Muscle of leg (tissue), 3 donors: ENCODE measurements at regions not wholly inside any gene's neighbourhood (a gene's known extent, or its start where the extent isn't known, plus 50 kb on each side); places are given as distances from the start of the nearest gene placed in this dataset.

ENCODE experiments used
- DNase-seq: peaks from one replicate; pipeline ENCODE4 v3.0.0; 2013
- H3K27ac ChIP-seq: one replicate; pipeline ENCODE4 v1.5.1; 2013; ENCODE audit warnings: mild to moderate bottlenecking, low read length, control low read depth
- H3K27me3 ChIP-seq: one replicate; pipeline ENCODE4 v1.6.1; 2013; ENCODE audit warnings: low read length; ENCODE audit not compliant: control insufficient read depth, insufficient read depth
- H3K36me3 ChIP-seq: one replicate; pipeline ENCODE4 v1.6.1; 2013; ENCODE audit warnings: low read length; ENCODE audit not compliant: control insufficient read depth, insufficient read depth
- H3K4me1 ChIP-seq: one replicate; pipeline ENCODE4 v1.6.1; 2013; ENCODE audit warnings: low read length; ENCODE audit not compliant: control insufficient read depth, insufficient read depth
- H3K4me3 ChIP-seq: one replicate; pipeline ENCODE4 v1.5.1; 2013; ENCODE audit warnings: low read length, control low read depth
- H3K9me3 ChIP-seq: replicated peaks from 2 replicates; pipeline ENCODE4 v1.6.1; 2013; ENCODE audit warnings: low read depth, low read length; ENCODE audit not compliant: control insufficient read depth
- WGBS: methylation state at CpG from one replicate; pipeline ENCODE4 v1.1.5; 2013; ENCODE audit warnings: missing lambda C conversion rate; ENCODE audit not compliant: insufficient coverage; 5-methylcytosine and 5-hydroxymethylcytosine counted together

DNA sequence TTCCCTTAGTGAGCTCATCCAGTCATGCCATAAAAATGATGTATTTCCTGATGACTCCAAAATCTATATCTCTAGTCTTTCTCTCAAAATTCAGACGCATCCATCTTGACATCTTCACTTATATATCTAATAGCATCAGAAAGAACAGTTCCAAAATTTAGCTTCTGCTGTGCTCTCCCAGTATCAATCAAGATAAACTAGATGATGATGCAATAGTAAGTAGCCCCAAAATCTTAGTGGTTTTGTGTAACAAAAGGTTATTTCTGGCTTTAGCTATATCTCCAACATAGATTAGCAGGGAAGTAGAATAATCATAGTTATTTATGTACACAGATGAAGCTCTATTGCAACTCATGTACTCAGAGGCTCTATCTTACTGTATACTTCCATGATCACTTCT, 382.5 kb upstream of the ADGRL3 start:
- DNase-seq = no peak

DNA sequence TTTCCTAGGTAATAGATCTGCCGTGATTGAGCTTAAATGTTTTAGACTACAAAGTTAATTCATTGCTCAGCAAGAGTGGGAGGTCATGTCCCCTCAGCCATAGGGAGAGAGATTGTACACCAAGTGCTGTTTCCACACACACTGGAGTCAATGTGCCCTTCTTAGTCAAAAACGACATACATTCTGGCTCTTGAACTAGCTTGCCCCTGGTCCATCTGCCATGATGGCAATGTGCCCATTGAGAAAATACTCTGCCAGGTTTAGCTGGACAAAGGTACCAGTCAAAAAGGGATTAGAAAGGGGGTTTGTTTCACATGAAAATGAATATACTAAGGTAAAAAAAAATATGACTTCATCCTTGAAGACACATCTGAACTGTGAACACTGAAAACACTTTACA, 377.1 kb upstream of the ADGRL3 start:
- no peaks in the 10 kb centered on the region for H3K36me3 ChIP-seq
- H3K4me1 ChIP-seq = no peaks in the 10 kb centered on the region
- peak; percentile 7 for DNase-seq
- no peaks in the 10 kb centered on the region for H3K27me3 ChIP-seq
- no peak overlapping the region for H3K4me3 ChIP-seq
- no CpG with 5 or more reads among the region's 2 CpGs for WGBS
- no peak overlapping the region for H3K27ac ChIP-seq
- no peaks in the 10 kb centered on the region for H3K9me3 ChIP-seq

More for the DNA sequence above, 382.5 kb upstream of the ADGRL3 start:
- Histone ChIP-seq H3K4me1 (no peaks in the 10 kb centered on the region), H3K36me3 (no peaks in the 10 kb centered on the region), H3K9me3 (no peaks in the 10 kb centered on the region), H3K27ac (no peak overlapping the region), H3K27me3 (no peaks in the 10 kb centered on the region), H3K4me3 (no peak overlapping the region)
- no CpG with 5 or more reads among the region's 1 CpG for WGBS

DNA sequence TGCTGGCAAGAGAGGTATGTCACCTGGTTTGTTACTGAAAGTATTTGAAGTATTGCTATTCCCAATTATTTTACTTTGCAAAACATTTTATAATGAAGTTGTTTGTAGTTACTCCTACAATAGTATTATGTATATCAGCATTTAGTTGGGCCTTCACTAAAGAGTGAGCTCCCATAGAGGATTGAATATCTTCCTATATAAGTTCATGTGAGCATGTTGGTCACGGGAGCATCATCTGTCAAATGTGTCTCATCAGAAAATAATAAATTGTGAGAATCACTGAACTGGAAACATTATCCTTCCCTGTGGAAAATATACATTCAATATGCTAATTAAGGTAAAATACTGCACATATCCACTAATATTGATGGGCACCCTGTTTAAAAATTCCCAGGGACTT, 360.1 kb upstream of the ADGRL3 start:
- H3K4me1 ChIP-seq = no peaks in the 10 kb centered on the region
- H3K27me3 ChIP-seq = no peaks in the 10 kb centered on the region
- no peak overlapping the region for H3K27ac ChIP-seq
- no peak for DNase-seq
- H3K9me3 ChIP-seq = no peaks in the 10 kb centered on the region
- H3K4me3 ChIP-seq = no peak overlapping the region
- H3K36me3 ChIP-seq = no peaks in the 10 kb centered on the region
- no CpG with 5 or more reads among the region's 1 CpG for WGBS

DNA sequence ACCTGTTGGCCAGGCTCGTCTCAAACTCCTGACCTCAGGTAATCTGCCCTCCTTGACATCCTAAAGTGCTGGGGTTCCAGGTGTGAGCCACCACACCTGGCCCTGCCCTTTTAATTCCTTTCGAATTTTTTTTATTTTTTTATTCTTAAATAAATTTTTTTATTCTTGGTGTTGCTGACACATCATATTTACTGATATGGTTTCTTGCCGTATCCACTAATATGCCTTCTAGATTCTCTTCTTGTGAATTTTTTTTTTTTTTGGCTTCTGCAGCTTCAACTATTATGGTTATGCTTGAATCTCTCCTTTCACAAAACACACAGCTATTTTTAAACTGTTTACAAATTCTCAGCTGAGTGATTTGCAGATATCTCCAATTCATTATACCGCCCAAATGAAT, 353.4 kb upstream of the ADGRL3 start:
- Histone ChIP-seq H3K4me3 (no peak overlapping the region), H3K36me3 (no peaks in the 10 kb centered on the region), H3K9me3 (no peaks in the 10 kb centered on the region), H3K27ac (no peak overlapping the region), H3K4me1 (no peaks in the 10 kb centered on the region), H3K27me3 (no peaks in the 10 kb centered on the region)
- no CpG with 5 or more reads among the region's 4 CpGs for WGBS
- DNase-seq = no peak

DNA sequence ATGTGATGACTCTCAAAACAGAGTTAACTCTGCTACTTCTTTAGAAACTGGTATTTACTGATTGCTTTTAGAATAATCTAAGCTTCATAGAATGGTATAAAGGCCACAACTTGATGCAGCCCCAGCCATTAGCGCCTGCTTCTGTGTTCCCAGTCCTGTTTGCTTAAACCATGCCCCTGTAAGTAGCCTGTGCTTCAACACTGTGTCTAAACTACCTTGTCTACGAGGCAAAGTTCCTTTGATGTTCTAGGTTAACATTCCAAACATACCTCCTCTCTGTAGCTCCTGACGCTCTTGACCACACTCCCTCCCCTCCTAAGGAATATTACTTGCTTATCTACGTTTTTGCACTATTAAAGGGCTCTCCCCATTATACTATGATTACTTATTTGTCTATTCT, 352.5 kb upstream of the ADGRL3 start:
- no peaks in the 10 kb centered on the region for H3K36me3 ChIP-seq
- no peaks in the 10 kb centered on the region for H3K27me3 ChIP-seq
- peaks cover 3% of the 10 kb centered on the region for H3K9me3 ChIP-seq
- WGBS = 18% methylated on average over 1 of the region's 4 CpGs
- H3K4me1 ChIP-seq = no peaks in the 10 kb centered on the region
- no peak overlapping the region for H3K4me3 ChIP-seq
- no peak overlapping the region for H3K27ac ChIP-seq
- DNase-seq = no peak

DNA sequence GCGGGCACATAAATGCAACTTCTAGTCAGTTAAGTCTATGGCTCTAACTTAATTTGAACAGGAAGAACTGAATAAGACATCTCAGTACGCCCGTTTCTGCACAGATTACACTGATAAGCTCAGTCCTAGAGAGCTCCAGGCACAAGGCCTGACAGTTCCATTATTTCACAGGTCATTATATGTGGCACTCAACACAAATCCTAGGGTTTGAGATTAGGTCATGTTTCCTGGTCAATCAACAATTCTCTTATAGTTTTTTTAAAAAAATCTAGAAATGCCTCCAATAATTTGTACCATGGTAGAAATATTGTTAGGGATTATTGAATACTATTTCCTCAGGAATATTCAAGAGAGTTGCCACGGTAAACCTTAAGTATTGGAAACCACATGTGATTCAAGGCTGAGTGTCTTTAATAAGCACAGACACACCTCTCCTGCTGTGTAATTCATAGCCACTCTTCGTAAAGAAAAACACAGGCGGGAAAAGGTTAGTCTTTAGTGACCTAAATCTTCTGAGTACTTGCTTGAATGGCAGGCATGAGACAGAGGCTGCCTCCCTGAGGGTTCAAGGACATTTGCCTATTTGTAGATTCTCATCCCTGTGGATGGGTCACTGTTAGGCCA, 342.9 kb upstream of the ADGRL3 start:
- H3K9me3 ChIP-seq = peaks cover under 1% of the 10 kb centered on the region
- no peak for DNase-seq
- H3K36me3 ChIP-seq = no peaks in the 10 kb centered on the region
- H3K4me3 ChIP-seq = no peak overlapping the region
- no peaks in the 10 kb centered on the region for H3K27me3 ChIP-seq
- H3K27ac ChIP-seq = no peak overlapping the region
- H3K4me1 ChIP-seq = no peaks in the 10 kb centered on the region
- WGBS = 54% methylated on average over 3 of the region's 6 CpGs

DNA sequence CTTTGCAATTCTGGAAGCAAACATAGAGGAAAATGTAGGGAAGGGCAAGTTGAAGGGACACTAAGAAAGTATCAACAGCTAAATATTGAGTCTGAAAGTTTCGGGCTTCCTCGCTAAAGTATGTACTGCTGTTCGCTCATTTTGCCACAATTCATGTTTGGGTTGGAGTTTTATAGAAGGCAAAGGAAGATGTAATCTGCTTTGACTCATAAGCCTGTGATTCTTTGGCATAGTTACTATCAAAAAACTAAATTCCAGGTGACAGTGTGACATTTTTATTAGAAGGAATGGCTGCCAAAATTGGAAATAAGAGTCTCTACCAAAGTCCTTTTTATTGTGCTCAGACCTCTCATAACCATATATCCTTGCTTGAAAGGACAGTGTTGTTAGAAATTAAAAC, 336.7 kb upstream of the ADGRL3 start:
- H3K27ac ChIP-seq = no peak overlapping the region
- WGBS = 100% methylated on average over 2 of the region's 3 CpGs

DNA sequence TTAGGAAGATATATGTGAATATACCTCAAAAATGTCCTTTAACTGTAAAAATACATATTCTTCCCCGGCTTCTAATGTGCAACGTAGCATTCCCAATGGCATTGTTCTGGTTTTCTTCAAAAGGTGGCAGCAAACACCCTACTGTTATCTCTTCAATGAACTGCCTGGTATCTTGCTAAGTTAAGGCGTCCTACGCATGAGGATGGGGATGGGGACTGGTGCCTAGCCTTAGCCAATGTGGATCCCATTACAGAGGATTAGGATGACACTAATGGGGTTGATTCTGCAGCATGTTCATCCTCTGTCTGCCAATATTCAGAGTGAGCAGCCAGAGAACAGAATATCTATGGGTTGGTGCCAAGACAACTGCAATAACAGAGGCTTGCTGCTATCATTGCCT, 334.9 kb upstream of the ADGRL3 start:
- H3K36me3 ChIP-seq = no peaks in the 10 kb centered on the region
- H3K4me1 ChIP-seq = no peaks in the 10 kb centered on the region
- H3K9me3 ChIP-seq = no peaks in the 10 kb centered on the region
- peak; percentile 77 for DNase-seq
- no peak overlapping the region for H3K4me3 ChIP-seq
- H3K27me3 ChIP-seq = no peaks in the 10 kb centered on the region
- no peak overlapping the region for H3K27ac ChIP-seq
- WGBS = 20% methylated on average over 1 of the region's 4 CpGs

More for the DNA sequence above, 336.7 kb upstream of the ADGRL3 start:
- no peaks in the 10 kb centered on the region for H3K27me3 ChIP-seq
- no peaks in the 10 kb centered on the region for H3K9me3 ChIP-seq
- no peaks in the 10 kb centered on the region for H3K4me1 ChIP-seq
- DNase-seq = no peak
- H3K4me3 ChIP-seq = no peak overlapping the region
- no peaks in the 10 kb centered on the region for H3K36me3 ChIP-seq

DNA sequence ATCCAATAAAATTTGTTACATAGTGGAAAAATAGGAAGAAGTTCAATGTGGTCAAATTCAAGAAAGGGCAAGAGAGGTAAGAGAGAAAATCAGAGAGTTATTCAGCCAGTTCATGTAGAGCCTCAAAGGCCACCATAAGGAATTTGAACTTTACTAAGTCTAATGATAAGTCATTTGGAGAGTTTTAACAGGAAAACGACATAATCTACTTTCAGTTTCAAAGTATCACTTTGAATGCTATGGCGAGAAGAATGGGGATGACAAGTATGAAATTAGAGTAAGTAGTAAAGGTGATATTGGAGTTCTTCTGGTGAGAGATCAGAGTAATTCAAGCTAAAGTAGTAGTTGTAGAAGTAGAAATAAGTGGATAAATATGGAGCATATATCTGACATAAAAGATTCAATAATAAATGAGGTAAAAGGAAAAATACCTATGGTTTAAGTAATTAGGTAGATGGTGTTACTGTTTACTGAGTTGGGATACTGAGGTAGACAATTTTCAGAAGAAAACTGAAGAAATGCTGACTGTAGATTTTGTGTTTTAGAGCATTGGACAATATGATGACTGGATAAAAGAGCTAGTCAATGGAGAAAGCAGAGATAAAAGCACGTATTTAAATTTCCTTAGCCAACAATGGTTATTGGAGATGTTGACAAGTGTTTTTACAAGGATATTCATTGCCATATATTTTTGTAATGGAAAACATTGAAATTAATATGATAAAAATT, 331.7 kb upstream of the ADGRL3 start:
- 83% methylated on average over 1 of the region's 3 CpGs for WGBS
- Histone ChIP-seq H3K4me1 (no peaks in the 10 kb centered on the region), H3K27ac (no peak overlapping the region), H3K27me3 (no peaks in the 10 kb centered on the region), H3K4me3 (no peak overlapping the region), H3K9me3 (no peaks in the 10 kb centered on the region), H3K36me3 (no peaks in the 10 kb centered on the region)
- no peak for DNase-seq

DNA sequence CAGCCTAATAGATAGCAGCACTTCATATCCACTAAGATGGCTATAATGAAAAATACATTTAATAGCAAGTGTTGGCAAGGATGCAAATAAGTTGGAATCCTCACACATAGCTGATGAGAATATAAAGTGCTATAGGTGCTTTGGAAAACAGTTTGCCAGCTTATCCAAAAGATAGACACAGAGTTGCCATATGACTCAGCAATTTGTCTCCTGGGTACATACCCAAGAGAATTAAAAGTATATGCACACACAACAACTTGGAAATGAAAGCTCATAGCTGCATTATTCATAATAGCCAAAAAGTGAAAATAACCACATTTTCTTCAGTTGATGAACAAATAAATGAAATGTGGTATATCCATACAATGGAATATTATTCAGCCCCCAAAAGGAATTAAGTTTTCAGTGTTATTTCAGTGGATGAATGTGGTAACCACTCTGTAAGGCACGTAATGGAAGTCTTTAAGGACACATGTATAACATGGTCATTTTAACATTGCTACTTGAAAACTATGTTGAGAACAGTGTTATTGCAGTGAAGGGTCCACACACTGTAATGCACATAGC, 320.9 kb upstream of the ADGRL3 start:
- H3K9me3 ChIP-seq = peaks cover 2% of the 10 kb centered on the region
- DNase-seq = no peak
- no peaks in the 10 kb centered on the region for H3K27me3 ChIP-seq
- no CpG with 5 or more reads among the region's 1 CpG for WGBS
- no peak overlapping the region for H3K27ac ChIP-seq
- no peaks in the 10 kb centered on the region for H3K36me3 ChIP-seq
- no peaks in the 10 kb centered on the region for H3K4me1 ChIP-seq
- no peak overlapping the region for H3K4me3 ChIP-seq
